NCI-H2107 treated with DMSO at 0.1 percent for 48 hours (cell line): ENCODE measurements at regions not wholly inside any gene's neighbourhood (a gene's known extent, or its start where the extent isn't known, plus 50 kb on each side); places are given as distances from the start of the nearest gene placed in this dataset.
"Not testable (repeated sequence)": the region's sequence is repeated elsewhere in the genome, so short reads cannot be mapped to it uniquely, and the experiment has no call there.

Experiments used
- DNase-seq: peaks from one replicate; lab custom pipeline; 2025; ENCODE audit not compliant: unreplicated experiment; lab: John Stamatoyannopoulos, UW

- no peak for DNase-seq
Observed at GRCh38 chr3:162704238-162704637, 1207.6 kb downstream of the OTOL1 start.

GRCh38 chr3:162704799-162705385, 1208.3 kb downstream of the OTOL1 start:
- no peak for DNase-seq

- DNase-seq, result not testable (repeated sequence)
Observed at GRCh38 chr3:162708394-162708793, 1211.8 kb downstream of the OTOL1 start.

GRCh38 chr3:162708942-162709706, 1212.5 kb downstream of the OTOL1 start:
- not testable (repeated sequence) for DNase-seq

GRCh38 chr3:162710332-162711112, 1213.9 kb downstream of the OTOL1 start:
- no peak for DNase-seq

GRCh38 chr3:162717074-162717473, 1220.5 kb downstream of the OTOL1 start:
- DNase-seq, result not testable (repeated sequence)

GRCh38 chr3:162718697-162719096, 1222.1 kb downstream of the OTOL1 start:
- DNase-seq, result no peak

GRCh38 chr3:162719684-162720341, 1223.2 kb downstream of the OTOL1 start:
- DNase-seq, result no peak

- DNase-seq, result no peak
Observed at GRCh38 chr3:162721736-162722135, 1225.1 kb downstream of the OTOL1 start.

- DNase-seq, result no peak
Observed at GRCh38 chr3:162722337-162722736, 1225.7 kb downstream of the OTOL1 start.

GRCh38 chr3:162722796-162723195, 1226.2 kb downstream of the OTOL1 start:
- DNase-seq, result not testable (repeated sequence)

- no peak for DNase-seq
Observed at GRCh38 chr3:162729686-162730085, 1233.1 kb downstream of the OTOL1 start.

GRCh38 chr3:162731961-162732360, 1235.4 kb downstream of the OTOL1 start:
- not testable (repeated sequence) for DNase-seq

GRCh38 chr3:162738784-162739183, 1242.2 kb downstream of the OTOL1 start:
- no peak for DNase-seq

- DNase-seq, result no peak
Observed at GRCh38 chr3:162740941-162741596, 1244.5 kb downstream of the OTOL1 start.

GRCh38 chr3:162742159-162742717, 1245.6 kb downstream of the OTOL1 start:
- no peak for DNase-seq

GRCh38 chr3:162743091-162743490, 1246.5 kb downstream of the OTOL1 start:
- no peak for DNase-seq

GRCh38 chr3:162760789-162761188, 1264.2 kb downstream of the OTOL1 start:
- DNase-seq, result no peak

- DNase-seq, result no peak
Observed at GRCh38 chr3:162764051-162764807, 1267.6 kb downstream of the OTOL1 start.

GRCh38 chr3:162764808-162765071, 1268.1 kb downstream of the OTOL1 start:
- no peak for DNase-seq
